ENCODE measurements at regions not wholly inside any gene's neighbourhood (a gene's known extent, or its start where the extent isn't known, plus 50 kb on each side); places are given as distances from the start of the nearest gene placed in this dataset.

GRCh38 chr13:97761796-97762540 lies 191.5 kb upstream of the IPO5 start:
- TF ChIP-seq CTCF (IDR thresholded peaks at IDR 0.05) (no peak), EZH2 (IDR thresholded peaks at IDR 0.05; ENCODE audit: borderline replicate concordance, insufficient read depth, low read depth, low read length, poor library complexity, severe bottlenecking) (no peak)

Data from B cell (primary cell).